Lower lobe of right lung (tissue), 2 donors: ENCODE measurements at regions not wholly inside any gene's neighbourhood (a gene's known extent, or its start where the extent isn't known, plus 50 kb on each side); places are given as distances from the start of the nearest gene placed in this dataset.

Experiments used
- ATAC-seq, 2 donors: fragments of 200-7000 bp; cut with Tn5 transposase; one replicate each; pipeline ENCODE4 v1.9.1; 2020 to 2022; ENCODE audit warnings: mild to moderate bottlenecking in 2 of 2, moderate library complexity in 2 of 2
- DNase-seq: peaks from one replicate; pipeline ENCODE4 v3.0.0-alpha.2; 2020
- H3K27ac ChIP-seq: fragments of 200-600 bp; one replicate; pipeline ENCODE4 v1.8.0; 2022
- H3K27me3 ChIP-seq: fragments of 200-600 bp; one replicate; pipeline ENCODE4 v1.8.0; 2022; ENCODE audit warnings: low read depth
- H3K36me3 ChIP-seq: fragments of 200-600 bp; one replicate; pipeline ENCODE4 v1.8.0; 2022; ENCODE audit warnings: mild to moderate bottlenecking
- H3K4me1 ChIP-seq: fragments of 200-600 bp; one replicate; pipeline ENCODE4 v1.8.0; 2022
- H3K4me3 ChIP-seq: fragments of 200-600 bp; one replicate; pipeline ENCODE4 v1.8.0; 2022; ENCODE audit warnings: mild to moderate bottlenecking
- H3K9me3 ChIP-seq: fragments of 200-600 bp; one replicate; pipeline ENCODE4 v1.8.0; 2022
- intact Hi-C: fragments of 100-400 bp; cut with DNase I; formaldehyde crosslinking; loops from one replicate; pipeline ENCODE4 v1.11.0; 2022
- TF ChIP-seq, protein P1 (sequence below): fragments of 200-600 bp; IDR thresholded peaks from one replicate; pipeline ENCODE4 v1.8.0; 2022; ENCODE audit warnings: antibody characterized with exemption, mild to moderate bottlenecking
- donor health status: DM: no; HTN: yes; CAD: no; lungs with severe emphysema.

DNA sequence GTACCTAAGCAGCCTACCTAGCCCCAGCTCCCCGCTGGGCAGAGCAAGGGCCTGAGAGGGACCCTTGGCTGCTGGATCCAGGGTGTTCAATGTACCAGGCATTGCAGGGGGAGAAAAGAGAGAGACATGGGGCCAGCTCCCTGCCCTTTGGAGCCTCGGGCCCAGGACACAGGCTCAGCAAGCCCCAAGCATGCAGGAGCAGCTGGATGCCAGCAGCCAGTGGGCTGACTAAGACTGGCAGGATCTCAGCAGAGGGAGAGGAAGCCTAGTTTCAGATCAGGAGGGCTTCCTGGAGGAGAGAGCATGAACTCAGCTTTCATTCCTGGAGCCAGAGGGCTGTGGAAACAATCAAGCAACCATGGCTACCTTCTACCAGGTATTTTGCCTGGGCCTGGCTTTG is 82.0 kb upstream of the NKD1 start:
- H3K4me1 ChIP-seq = peaks cover 11% of the 10 kb centered on the region
- no peaks in the 10 kb centered on the region for H3K36me3 ChIP-seq
- no peak overlapping the region for H3K27ac ChIP-seq
- intact Hi-C loops = no loop called here
- TF ChIP-seq, protein P1, sequence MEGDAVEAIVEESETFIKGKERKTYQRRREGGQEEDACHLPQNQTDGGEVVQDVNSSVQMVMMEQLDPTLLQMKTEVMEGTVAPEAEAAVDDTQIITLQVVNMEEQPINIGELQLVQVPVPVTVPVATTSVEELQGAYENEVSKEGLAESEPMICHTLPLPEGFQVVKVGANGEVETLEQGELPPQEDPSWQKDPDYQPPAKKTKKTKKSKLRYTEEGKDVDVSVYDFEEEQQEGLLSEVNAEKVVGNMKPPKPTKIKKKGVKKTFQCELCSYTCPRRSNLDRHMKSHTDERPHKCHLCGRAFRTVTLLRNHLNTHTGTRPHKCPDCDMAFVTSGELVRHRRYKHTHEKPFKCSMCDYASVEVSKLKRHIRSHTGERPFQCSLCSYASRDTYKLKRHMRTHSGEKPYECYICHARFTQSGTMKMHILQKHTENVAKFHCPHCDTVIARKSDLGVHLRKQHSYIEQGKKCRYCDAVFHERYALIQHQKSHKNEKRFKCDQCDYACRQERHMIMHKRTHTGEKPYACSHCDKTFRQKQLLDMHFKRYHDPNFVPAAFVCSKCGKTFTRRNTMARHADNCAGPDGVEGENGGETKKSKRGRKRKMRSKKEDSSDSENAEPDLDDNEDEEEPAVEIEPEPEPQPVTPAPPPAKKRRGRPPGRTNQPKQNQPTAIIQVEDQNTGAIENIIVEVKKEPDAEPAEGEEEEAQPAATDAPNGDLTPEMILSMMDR = no peak
- DNase-seq = no peak
- no peak for ATAC-seq
- H3K9me3 ChIP-seq = no peaks in the 10 kb centered on the region
- peaks cover 67% of the 10 kb centered on the region for H3K27me3 ChIP-seq
- H3K4me3 ChIP-seq = no peak overlapping the region

DNA sequence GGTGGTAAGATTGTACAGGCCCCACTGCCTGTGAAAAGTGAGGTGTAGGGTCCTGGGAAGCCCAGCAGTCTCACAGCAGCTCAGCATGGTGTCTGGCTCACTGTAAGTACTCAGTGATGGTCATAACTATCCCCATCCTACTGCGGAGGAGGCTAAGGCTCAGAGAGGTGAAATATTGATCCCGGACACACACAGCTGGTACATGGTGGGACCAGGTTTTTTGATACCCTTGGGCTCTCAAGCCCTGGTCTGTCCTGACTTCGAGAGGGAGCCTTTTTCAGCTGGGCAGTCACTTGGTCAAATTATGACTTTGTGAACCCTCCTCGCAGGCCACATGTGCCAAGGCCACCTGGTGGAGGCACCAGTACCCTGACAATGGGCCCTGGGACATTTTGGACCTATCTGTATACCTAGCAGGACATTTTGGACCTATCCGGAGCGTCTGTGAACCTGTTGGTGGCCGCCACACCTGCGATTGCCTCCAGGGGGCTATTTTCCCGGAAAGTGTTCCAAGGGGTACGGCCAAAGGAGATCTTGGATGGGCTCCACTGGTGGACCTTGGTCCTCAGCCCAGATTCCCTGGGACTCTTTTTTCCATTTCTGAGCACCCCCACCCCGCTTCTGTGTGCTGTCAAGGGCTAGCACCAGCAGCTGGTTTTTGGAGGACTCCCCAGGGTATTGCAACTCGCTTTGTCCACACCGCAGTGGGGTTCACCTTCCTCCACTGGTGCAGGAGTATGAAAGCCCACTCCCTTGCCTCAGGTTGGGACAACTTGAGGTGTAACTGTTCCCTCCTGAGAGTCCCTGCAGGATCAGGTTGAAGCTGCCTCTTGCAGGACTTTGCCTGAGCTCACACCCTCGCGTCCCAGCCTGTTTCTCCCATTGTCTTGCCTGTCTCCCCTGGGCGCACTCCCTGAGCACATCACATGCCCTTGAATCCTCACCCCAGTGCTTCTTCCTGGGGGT is 83.6 kb upstream of the NKD1 start:
- Histone ChIP-seq H3K27me3 (peaks cover 72% of the 10 kb centered on the region), H3K4me1 (peaks cover 11% of the 10 kb centered on the region), H3K36me3 (no peaks in the 10 kb centered on the region), H3K27ac (no peak overlapping the region), H3K9me3 (no peaks in the 10 kb centered on the region), H3K4me3 (no peak overlapping the region)
- TF ChIP-seq, protein P1 = no peak
- DNase-seq (no peak), ATAC-seq (no peak)
- intact Hi-C loops = no loop called here

DNA sequence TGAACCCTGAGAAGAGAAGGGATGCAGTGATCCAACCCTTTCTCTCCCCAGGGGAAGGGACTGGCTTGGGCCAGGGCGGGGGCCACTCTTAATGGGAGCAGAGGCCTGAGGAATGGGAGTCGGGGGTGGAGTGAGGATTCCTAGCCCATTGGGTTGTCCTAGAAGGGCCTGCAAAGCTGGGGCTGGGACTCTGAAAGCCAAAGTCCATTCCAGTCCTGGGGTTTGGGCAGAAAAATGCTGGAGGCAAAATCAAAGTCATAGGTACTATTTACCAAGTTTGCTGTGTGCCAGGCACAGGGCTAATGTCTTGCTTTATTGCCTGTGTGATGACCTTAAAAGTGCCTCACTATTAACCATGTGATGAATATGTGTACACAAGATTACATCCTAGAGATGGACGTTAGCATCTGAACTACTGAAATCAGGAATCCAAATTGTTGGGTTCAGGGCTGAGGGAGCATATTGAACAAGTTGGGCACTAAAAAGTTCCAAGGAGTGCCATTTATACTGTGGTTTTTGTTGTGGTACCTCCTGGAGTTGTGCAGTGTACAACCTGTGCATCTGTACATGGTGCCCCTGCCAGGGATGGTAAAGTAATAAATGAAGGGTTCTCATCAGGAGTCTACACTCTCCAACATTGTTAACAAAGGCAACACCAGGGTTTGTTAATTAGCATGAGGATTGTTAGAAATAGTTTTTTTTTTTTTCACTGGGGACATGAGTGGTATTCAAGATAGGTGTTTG is 84.4 kb upstream of the NKD1 start:
- Histone ChIP-seq H3K36me3 (no peaks in the 10 kb centered on the region), H3K27me3 (peaks cover 65% of the 10 kb centered on the region), H3K4me1 (peaks cover 11% of the 10 kb centered on the region), H3K9me3 (no peaks in the 10 kb centered on the region), H3K4me3 (no peak overlapping the region), H3K27ac (no peak overlapping the region)
- intact Hi-C loops = no loop called here
- TF ChIP-seq, protein P1 = no peak
- no peak for DNase-seq
- ATAC-seq = no peak

DNA sequence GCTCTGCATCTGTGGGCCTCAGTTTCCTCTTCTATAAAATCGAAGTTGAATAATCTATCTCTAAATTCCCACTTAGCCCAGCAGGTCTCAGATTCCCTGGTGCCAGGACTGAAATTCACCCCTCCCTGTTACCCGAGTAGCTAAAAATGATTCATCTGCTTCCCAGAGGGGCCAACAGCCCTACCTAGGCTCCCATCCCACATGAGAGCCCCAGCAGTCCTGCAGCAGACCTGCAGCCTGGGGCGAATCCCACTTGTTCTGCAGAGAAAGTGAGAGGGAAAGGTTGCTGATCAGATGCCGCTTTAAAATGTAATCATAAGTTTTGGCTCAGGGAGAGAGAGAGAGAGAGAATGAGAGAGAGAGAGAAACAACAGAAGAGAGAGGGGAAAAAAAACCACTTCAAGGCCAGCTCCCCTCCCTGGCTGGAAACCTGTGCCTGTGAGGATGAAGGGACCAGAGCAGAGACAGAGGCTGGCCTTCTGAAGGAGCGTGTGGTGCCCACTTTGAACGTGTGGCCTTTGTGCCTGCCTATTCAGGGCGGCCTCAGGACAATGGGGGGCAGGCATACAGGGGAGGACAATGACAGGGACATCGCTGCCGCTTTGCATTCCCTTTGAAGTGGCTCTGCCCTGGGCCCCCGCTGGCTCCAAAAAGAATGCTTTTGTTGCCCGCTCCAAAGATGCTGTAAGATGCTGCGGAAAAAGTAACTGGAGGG is 85.2 kb upstream of the NKD1 start:
- no peaks in the 10 kb centered on the region for H3K9me3 ChIP-seq
- H3K4me3 ChIP-seq = no peak overlapping the region
- H3K4me1 ChIP-seq = peaks cover 5% of the 10 kb centered on the region
- H3K27ac ChIP-seq = no peak overlapping the region
- TF ChIP-seq, protein P1 = no peak
- H3K36me3 ChIP-seq = no peaks in the 10 kb centered on the region
- no peak for ATAC-seq
- intact Hi-C loops = no loop called here
- H3K27me3 ChIP-seq = peaks cover 57% of the 10 kb centered on the region
- DNase-seq = no peak

DNA sequence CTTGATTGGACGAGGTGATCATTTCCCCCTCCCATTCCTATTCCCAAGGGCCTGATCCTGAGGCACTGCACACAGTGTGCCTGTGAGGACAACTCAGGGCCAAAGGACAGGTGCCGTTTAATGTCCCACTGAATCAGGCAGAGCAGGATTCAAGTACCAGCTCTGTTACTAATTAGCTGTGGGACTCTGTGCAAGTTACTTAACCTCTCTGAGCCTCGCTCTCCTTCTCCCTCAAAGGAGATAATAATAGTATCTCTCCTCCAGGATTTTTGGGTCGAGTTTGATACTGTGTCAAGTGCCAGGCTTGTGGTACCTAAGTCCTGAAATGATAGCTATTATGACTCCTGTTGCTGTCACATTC is 86.8 kb upstream of the NKD1 start:
- Histone ChIP-seq H3K4me3 (no peak overlapping the region), H3K27me3 (peaks cover 52% of the 10 kb centered on the region), H3K27ac (no peak overlapping the region), H3K4me1 (no peaks in the 10 kb centered on the region), H3K9me3 (no peaks in the 10 kb centered on the region), H3K36me3 (no peaks in the 10 kb centered on the region)
- no peak for ATAC-seq
- intact Hi-C loops = no loop called here
- no peak for DNase-seq
- TF ChIP-seq, protein P1 = no peak
